HEK293T (cell line): ENCODE measurements at regions not wholly inside any gene's neighbourhood (a gene's known extent, or its start where the extent isn't known, plus 50 kb on each side); places are given as distances from the start of the nearest gene placed in this dataset.

Experiments used
- CTCF ChIA-PET: fragments of 350-600 bp; formaldehyde crosslinking; extraction: SDS; loops from one replicate; lab custom pipeline; 2021; ENCODE audit warnings: antibody characterized with exemption, inconsistent platforms; lab: Yijun Ruan, JAX
- POLR2A ChIA-PET: fragments of 350-600 bp; formaldehyde crosslinking; extraction: SDS; loops from one replicate; lab custom pipeline; 2020; ENCODE audit warnings: antibody characterized with exemption, inconsistent platforms; lab: Yijun Ruan, JAX
- DNase-seq: peaks from one replicate; pipeline ENCODE4 v3.0.0; 2012; ENCODE audit warnings: mixed read lengths; ENCODE audit errors: extremely low spot score
- ARNT ChIP-seq: fragments of 450-650 bp; IDR thresholded peaks from 2 replicates; pipeline ENCODE4 v1.6.1; 2017; ENCODE audit warnings: mild to moderate bottlenecking
- BHLHE40 ChIP-seq: fragments of 450-650 bp; IDR thresholded peaks from 2 replicates; pipeline ENCODE4 v1.6.1; 2016; ENCODE audit warnings: mild to moderate bottlenecking, moderate library complexity, borderline replicate concordance
- CTBP1 ChIP-seq: fragments of 450-650 bp; IDR thresholded peaks from 2 replicates; pipeline ENCODE4 v1.6.1; 2016; ENCODE audit warnings: borderline replicate concordance
- ELF4 ChIP-seq: fragments of 450-650 bp; IDR thresholded peaks from 2 replicates; pipeline ENCODE4 v1.6.1; 2017; ENCODE audit warnings: antibody characterized with exemption
- FOXA1 ChIP-seq: fragments of 450-650 bp; IDR thresholded peaks from 2 replicates; pipeline ENCODE4 v1.6.1; 2016; ENCODE audit warnings: mild to moderate bottlenecking
- FOXK2 ChIP-seq: fragments of 450-650 bp; IDR thresholded peaks from 2 replicates; pipeline ENCODE4 v1.6.1; 2016; ENCODE audit warnings: mild to moderate bottlenecking
- FOXM1 ChIP-seq: fragments of 450-650 bp; IDR thresholded peaks from 2 replicates; pipeline ENCODE4 v1.6.1; 2017; ENCODE audit warnings: mild to moderate bottlenecking, borderline replicate concordance
- HDGF ChIP-seq: fragments of 450-650 bp; IDR thresholded peaks from 2 replicates; pipeline ENCODE4 v1.6.1; 2017; ENCODE audit warnings: antibody characterized with exemption, borderline replicate concordance
- L3MBTL2 ChIP-seq: fragments of 450-650 bp; conservative IDR thresholded peaks from 2 replicates; pipeline ENCODE4 v1.6.1; 2016; ENCODE audit warnings: mild to moderate bottlenecking
- LEF1 ChIP-seq: fragments of 450-650 bp; IDR thresholded peaks from 2 replicates; pipeline ENCODE4 v1.6.1; 2017; ENCODE audit warnings: mild to moderate bottlenecking, borderline replicate concordance
- NFRKB ChIP-seq: fragments of 450-650 bp; IDR thresholded peaks from 2 replicates; pipeline ENCODE4 v1.6.1; 2016; ENCODE audit warnings: mild to moderate bottlenecking, moderate library complexity
- PKNOX1 ChIP-seq: fragments of 450-650 bp; IDR thresholded peaks from 2 replicates; pipeline ENCODE4 v1.6.1; 2016
- SP1 ChIP-seq: fragments of 450-650 bp; IDR thresholded peaks from 2 replicates; pipeline ENCODE4 v1.6.1; 2017
- SUZ12 ChIP-seq: fragments of 450-650 bp; IDR thresholded peaks from 2 replicates; pipeline ENCODE4 v1.6.1; 2016; ENCODE audit warnings: mild to moderate bottlenecking
- TARDBP ChIP-seq: fragments of 450-650 bp; IDR thresholded peaks from 2 replicates; pipeline ENCODE4 v1.6.1; 2016
- ZNF384 ChIP-seq: fragments of 450-650 bp; IDR thresholded peaks from 2 replicates; pipeline ENCODE4 v1.6.1; 2016

DNA sequence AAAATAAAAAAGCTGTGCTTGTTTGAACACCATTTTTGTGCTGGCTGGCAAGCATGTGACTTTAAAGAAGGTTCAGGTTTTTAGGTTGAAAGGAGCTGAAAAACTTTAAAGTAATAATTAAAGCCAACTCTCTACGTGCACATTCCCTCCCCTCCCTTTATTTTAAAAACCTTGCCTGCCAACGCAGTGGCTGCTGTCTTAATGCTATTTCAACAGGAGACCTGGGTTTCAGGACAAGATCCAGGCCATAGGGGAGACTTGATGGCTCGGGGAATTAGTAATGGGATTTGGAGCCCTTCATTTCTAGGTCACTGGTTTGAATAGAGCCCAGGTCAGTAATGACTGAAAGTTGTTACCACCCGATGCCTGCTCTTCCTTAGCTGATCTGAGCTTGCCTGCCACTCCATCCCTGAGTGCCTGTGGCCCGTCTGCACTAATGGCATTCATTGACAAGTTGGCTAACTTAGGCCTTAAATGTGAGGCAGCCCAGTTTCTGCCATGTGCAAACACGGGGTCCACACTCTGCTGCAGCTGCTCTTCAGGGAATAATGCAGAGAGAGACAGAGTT is 1233.2 kb upstream of the ZEB2 start:
- ChIA-PET CTCF (interaction anchor here (0.5 to 1.0 kb wide), 3 partner anchors 8 to 810 kb away, joined by 3 to 4 read pairs (median 4); no protein-coding TSS in a partner anchor), POLR2A (no interaction called here)
- no peak for DNase-seq
- TF ChIP-seq NFRKB (no peak), CTBP1 (no peak), HDGF (no peak), L3MBTL2 (no peak), FOXA1 (no peak), SP1 (no peak), TARDBP (no peak), SUZ12 (no peak), FOXK2 (no peak), PKNOX1 (no peak), ZNF384 (no peak)

DNA sequence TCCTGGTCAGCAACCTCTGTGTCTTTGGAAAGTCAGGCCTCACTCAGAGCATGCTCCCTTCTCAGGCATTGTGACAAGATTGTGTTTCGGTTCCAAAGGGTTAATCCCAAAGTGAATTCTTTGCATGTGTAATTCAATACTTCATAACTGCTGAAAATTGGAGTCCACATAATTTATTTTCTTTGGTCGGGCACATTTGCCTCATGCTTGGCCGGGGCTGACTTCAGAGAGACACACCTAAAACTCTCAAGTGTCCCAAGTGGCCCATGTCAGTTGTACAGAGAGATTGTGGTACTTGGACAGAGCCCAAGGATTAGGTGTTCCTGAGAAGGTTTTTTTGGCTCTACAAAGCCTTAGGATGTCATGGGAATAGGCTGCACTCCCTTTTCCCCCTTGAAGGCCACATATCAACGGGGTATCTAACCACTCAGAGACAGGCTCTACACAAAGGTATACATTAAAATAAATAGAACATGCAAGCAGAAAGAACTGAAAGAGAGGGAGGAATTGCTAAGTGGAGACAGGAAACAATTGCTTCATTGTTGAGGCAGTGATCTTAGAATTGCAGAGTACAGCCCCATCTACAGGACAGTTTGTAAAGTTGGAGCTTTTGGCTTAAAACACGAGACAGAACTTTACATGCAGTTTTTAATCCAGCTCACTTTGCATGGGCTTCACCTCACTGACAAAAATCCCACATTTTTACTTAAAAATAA is 1232.3 kb upstream of the ZEB2 start:
- POLR2A ChIA-PET, result no interaction called here
- no peak for TF ChIP-seq HDGF
- TF ChIP-seq PKNOX1, result no peak
- CTCF ChIA-PET, result interaction anchor here (0.5 to 1.0 kb wide), 2 partner anchors 9 to 12 kb away, joined by 3 to 4 read pairs; no protein-coding TSS in a partner anchor
- peak; percentile 61 for DNase-seq

- TF ChIP-seq FOXK2 (no peak), PKNOX1 (no peak)
- no peak for DNase-seq
- ChIA-PET POLR2A (no interaction called here), CTCF (no interaction called here)
Observed at GRCh38 chr2:145751629-145752028, 1231.7 kb upstream of the ZEB2 start.

GRCh38 chr2:145751155-145751554 is 1231.2 kb upstream of the ZEB2 start:
- DNase-seq, result no peak
- ChIA-PET POLR2A (no interaction called here), CTCF (no interaction called here)
- TF ChIP-seq TARDBP (no peak), CTBP1 (no peak), FOXA1 (no peak), ZNF384 (no peak), FOXM1 (no peak), ARNT (no peak), NFRKB (no peak), ELF4 (no peak), SP1 (no peak), PKNOX1 (no peak), HDGF (no peak)

DNA sequence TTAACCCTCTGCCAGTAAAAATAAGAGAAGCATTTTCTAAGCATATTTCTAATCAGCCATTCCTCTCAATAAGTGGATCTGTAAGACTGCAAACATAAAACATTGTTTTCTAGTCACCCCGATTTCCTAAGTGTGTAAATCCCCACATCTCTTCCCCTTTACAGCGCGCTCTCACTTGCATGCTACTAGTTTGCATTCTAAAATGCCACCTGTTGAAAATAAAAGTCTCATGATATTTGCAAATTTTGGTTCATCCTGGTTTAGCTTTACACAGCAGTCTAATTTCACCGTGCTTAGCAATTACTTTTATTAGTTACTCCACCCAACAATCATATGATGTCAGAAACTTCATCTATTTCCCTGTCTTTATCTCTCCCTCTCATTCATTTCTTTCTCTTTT is 1230.7 kb upstream of the ZEB2 start:
- DNase-seq, result no peak
- POLR2A ChIA-PET, result no interaction called here
- no peak for TF ChIP-seq FOXK2
- no peak for TF ChIP-seq NFRKB
- no peak for TF ChIP-seq ELF4
- no peak for TF ChIP-seq L3MBTL2
- TF ChIP-seq PKNOX1, result no peak
- no peak for TF ChIP-seq ZNF384
- no peak for TF ChIP-seq ARNT
- no peak for TF ChIP-seq FOXM1
- no peak for TF ChIP-seq LEF1
- TF ChIP-seq BHLHE40, result no peak
- no peak for TF ChIP-seq CTBP1
- no peak for TF ChIP-seq FOXA1
- no peak for TF ChIP-seq SP1
- TF ChIP-seq SUZ12, result no peak
- CTCF ChIA-PET, result no interaction called here

DNA sequence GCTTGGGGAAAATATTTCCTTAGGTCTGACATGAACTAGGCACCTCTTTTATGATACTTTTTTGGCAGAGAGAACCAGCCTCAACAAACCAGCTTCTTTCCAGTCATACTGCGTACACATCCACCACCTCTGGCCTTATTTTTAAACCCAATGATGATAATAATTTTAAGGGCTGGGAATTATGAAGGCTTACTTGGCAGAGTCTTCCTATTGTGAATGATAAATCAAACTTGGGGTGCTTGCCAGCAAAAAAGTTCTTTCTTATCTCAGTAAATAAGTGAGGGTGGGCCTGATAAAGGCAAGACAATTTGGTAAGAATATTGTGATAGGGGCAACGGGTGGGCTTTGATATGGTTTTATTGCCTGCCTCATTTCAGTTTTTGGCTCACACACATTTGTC is 1230.2 kb upstream of the ZEB2 start:
- ChIA-PET POLR2A (no interaction called here), CTCF (no interaction called here)
- TF ChIP-seq ARNT, result no peak
- TF ChIP-seq SP1, result no peak
- TF ChIP-seq NFRKB, result no peak
- TF ChIP-seq L3MBTL2, result no peak
- no peak for DNase-seq
